ENCODE measurements at regions not wholly inside any gene's neighbourhood (a gene's known extent, or its start where the extent isn't known, plus 50 kb on each side); places are given as distances from the start of the nearest gene placed in this dataset.

DNA sequence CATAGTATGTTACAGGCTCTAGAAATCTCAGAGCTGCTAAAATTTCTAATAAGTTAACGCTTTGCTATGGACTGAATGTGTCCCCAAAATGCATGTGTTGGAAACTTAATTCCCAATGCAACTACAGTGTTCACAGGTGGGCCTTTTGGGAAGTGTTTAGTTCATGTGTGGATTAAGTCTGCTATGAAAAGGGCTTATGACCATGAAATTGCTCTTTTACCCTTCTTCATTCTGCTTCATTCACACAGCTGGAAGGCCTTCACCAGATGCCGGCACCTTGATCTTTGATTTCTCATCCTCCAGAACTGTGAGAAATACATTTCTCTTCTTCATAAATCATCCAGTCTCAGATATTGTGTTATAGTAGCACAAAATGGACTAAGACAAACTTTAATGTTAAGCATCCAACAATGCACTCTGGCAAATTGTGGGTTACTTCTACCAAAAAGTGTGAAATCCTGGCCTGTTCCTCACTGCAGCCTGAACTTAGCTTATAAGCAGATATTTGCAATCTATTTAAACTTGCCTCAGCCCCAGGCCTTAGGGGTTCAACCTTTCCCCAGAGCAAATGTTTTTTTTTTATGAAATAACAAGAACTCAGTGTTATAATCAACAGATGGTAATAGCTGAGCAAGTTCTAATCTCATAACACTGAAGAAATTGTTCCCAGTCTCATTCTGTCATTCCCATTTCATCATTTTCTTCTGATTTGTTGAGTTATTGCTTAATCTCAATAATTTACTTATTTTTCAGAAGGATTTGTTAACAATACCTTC, 523.6 kb downstream of the KIF20B start (continued):
- TF ChIP-seq AKAP8 (CRISPR knock-in tag; IDR thresholded peaks at IDR 0.05) (no peak), GFI1 (CRISPR knock-in tag; IDR thresholded peaks at IDR 0.05; ENCODE audit: borderline replicate concordance) (no peak), KAT2B (IDR thresholded peaks at IDR 0.05; ENCODE audit: borderline replicate concordance, low read depth, low read length) (no peak), FOXK2 (IDR thresholded peaks at IDR 0.05) (no peak), SMYD3 (CRISPR knock-in tag; IDR thresholded peaks at IDR 0.05) (no peak), RNF2 (conservative IDR thresholded peaks at IDR 0.05; ENCODE audit: low read depth) (no peak), RBAK (CRISPR knock-in tag; IDR thresholded peaks at IDR 0.05) (no peak)
- TF ChIP-seq, protein P1, sequence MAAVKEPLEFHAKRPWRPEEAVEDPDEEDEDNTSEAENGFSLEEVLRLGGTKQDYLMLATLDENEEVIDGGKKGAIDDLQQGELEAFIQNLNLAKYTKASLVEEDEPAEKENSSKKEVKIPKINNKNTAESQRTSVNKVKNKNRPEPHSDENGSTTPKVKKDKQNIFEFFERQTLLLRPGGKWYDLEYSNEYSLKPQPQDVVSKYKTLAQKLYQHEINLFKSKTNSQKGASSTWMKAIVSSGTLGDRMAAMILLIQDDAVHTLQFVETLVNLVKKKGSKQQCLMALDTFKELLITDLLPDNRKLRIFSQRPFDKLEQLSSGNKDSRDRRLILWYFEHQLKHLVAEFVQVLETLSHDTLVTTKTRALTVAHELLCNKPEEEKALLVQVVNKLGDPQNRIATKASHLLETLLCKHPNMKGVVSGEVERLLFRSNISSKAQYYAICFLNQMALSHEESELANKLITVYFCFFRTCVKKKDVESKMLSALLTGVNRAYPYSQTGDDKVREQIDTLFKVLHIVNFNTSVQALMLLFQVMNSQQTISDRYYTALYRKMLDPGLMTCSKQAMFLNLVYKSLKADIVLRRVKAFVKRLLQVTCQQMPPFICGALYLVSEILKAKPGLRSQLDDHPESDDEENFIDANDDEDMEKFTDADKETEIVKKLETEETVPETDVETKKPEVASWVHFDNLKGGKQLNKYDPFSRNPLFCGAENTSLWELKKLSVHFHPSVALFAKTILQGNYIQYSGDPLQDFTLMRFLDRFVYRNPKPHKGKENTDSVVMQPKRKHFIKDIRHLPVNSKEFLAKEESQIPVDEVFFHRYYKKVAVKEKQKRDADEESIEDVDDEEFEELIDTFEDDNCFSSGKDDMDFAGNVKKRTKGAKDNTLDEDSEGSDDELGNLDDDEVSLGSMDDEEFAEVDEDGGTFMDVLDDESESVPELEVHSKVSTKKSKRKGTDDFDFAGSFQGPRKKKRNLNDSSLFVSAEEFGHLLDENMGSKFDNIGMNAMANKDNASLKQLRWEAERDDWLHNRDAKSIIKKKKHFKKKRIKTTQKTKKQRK (IDR thresholded peaks at IDR 0.05; ENCODE audit: low read length): no peak

DNA sequence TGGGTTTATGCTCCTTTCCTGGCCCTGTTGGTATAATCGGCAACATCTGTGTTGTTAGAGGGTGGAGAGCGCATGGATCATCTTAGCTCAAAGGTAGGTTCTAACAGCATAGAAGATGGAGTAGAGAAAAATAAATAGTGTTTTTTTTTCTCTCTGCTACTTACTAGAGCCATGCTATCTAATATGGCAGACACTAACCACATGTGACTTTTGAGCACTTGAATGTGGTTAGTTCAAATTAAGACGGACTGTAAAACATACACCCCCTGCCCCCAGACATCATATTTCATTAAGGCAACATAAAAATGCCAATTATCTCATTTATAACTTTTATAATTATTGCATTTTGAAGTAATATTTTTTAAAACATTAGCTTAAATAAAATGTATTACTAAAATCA, 525.1 kb downstream of the KIF20B start:
- POLR2A ChIA-PET: no interaction called here
- intact Hi-C loops (cut with micrococcal nuclease; ENCODE audit: unreplicated experiment) (no loop called here), in situ Hi-C loops (cut with HindIII; ENCODE audit: extremely low pct_ligation_motif_present, low pct_unique_long_range_greater_than_20kb) (no loop called here)
- no peak for DNase-seq (ENCODE audit: low spot score)
- CTCF ChIA-PET (ENCODE audit: low intra/inter-chr PET ratio, low total read pairs): no interaction called here
- Histone ChIP-seq H4K20me1 (ENCODE audit: insufficient read depth, low read length) (no peaks in the 10 kb centered on the region), H3K9ac (ENCODE audit: insufficient read depth, low read depth, low read length) (no peak overlapping the region), H2AFZ (ENCODE audit: low read length) (no peak overlapping the region), H3K27ac (ENCODE audit: extremely low read length, insufficient read depth, low read length) (no peak overlapping the region), H3K4me2 (ENCODE audit: low read depth, low read length) (no peak overlapping the region), H3K27me3 (ENCODE audit: control insufficient read depth in 1 of 2, insufficient read depth in 2 of 2, low read length in 2 of 2) (no peaks in the 10 kb centered on the region), H3K36me3 (replicated peaks in 1 of 2; ENCODE audit: control insufficient read depth in 1 of 2, insufficient read depth in 2 of 2, low read length in 2 of 2) (no peaks in the 10 kb centered on the region), H3K79me2 (ENCODE audit: insufficient read depth, low read length) (no peaks in the 10 kb centered on the region), H3K4me1 (ENCODE audit: insufficient read depth, low read length) (no peaks in the 10 kb centered on the region), H3K9me3 (ENCODE audit: low read length) (peaks cover 12% of the 10 kb centered on the region; the same call in 1 of the 2 replicates), H3K4me3 (replicated peaks in 1 of 3; ENCODE audit: insufficient read depth in 1 of 3, low read depth in 2 of 3, low read length in 3 of 3) (no peak overlapping the region)
- TF ChIP-seq, protein P2, sequence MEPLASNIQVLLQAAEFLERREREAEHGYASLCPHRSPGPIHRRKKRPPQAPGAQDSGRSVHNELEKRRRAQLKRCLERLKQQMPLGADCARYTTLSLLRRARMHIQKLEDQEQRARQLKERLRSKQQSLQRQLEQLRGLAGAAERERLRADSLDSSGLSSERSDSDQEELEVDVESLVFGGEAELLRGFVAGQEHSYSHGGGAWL (CRISPR knock-in tag; IDR thresholded peaks at IDR 0.05): no peak
- TF ChIP-seq ZNF496 (CRISPR knock-in tag; IDR thresholded peaks at IDR 0.05; ENCODE audit: insufficient replicate concordance): no peak
- TF ChIP-seq KDM4B (CRISPR knock-in tag; IDR thresholded peaks at IDR 0.05): no peak
- no peak for TF ChIP-seq NFKBIZ (CRISPR knock-in tag; IDR thresholded peaks at IDR 0.05)
- 35% methylated on average over 3 of the region's 3 CpGs for WGBS (ENCODE audit: low lambda C conversion rate)
- no peak for FAIRE-seq
- BruUV-seq (replicated peaks): no TSS peak
- no peak for ATAC-seq

Measured in HepG2 (cell line).